Fibroblast of the conjunctiva (primary cell): ENCODE measurements at regions not wholly inside any gene's neighbourhood (a gene's known extent, or its start where the extent isn't known, plus 50 kb on each side); places are given as distances from the start of the nearest gene placed in this dataset.
"Not testable (repeated sequence)": the region's sequence is repeated elsewhere in the genome, so short reads cannot be mapped to it uniquely, and the experiment has no call there.

Experiments used
- DNase-seq: peaks from one replicate; pipeline ENCODE4 v3.0.0-alpha.2; 2010; ENCODE audit warnings: low read depth

DNA sequence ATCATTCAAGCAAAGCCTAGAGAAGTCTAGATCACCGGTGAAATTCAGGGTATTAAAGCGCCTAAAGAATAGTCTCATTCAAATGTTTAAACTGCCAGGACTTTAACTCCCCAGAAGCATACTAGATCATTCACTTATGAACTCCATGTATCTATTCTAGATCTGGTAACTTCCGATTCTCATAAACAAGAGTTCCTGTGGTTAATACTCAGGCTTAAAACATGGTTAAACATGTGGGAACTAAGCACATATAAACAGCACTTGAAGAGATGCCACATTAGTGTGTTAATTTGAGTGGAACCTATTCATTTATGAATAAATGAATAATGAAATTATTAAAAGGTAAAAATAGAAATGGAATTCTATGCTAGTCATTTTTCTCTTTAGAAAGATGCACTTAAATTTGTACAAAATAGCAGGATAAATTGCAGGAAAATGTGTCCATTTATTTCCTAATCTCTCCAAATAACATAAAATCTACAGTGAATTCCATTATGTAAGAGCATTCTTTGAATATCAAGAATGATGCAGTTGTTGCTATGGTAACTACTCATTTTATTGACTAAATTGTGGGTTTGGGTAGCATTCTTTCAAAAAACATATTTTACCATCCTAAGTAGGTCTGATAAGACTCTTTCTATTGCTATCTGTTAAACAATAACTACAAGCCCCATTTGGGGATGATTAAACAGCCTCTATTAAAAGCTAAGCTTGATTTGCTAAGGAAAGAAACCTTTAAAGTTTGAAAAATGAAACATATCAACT, 147.6 kb upstream of the TMEM168 start:
- no peak for DNase-seq

DNA sequence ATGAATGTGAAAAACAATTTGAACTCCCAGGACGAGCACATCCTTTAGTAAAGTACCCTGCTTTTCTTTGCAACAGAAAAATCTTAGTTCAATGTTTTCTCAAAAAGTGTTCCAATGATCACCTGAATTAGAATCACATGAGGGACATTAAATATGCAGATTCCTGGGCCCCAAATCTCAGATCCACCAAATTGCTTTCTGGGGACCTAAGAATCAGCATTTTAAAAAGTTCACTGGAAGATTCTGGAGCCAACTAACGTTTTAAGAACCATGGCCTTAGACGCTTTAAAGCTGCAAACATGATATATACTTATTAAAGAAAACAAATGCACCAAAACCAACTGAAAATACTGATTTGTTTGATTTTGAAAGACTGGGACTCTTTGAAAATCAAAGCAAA, 143.4 kb upstream of the TMEM168 start:
- no peak for DNase-seq

DNA sequence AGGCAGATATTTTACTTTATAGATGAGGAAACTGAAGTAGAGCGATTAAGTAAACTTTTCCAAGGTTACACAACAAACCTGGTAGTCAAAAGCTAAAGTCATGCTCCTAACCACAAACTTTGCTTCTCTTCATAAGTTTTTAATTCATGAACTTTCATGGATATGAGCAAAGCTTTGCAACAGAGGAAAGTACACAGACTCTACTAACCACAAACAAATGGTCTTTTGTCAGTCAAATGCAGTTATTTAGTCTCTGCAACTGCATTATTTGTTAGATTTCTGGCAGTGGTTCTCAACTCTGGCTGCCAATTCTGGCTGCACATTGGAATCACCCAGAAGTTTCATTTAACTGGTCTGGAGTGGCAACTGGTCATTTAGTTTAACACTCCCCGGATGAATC, 140.6 kb upstream of the TMEM168 start:
- peak; percentile 35 for DNase-seq

DNA sequence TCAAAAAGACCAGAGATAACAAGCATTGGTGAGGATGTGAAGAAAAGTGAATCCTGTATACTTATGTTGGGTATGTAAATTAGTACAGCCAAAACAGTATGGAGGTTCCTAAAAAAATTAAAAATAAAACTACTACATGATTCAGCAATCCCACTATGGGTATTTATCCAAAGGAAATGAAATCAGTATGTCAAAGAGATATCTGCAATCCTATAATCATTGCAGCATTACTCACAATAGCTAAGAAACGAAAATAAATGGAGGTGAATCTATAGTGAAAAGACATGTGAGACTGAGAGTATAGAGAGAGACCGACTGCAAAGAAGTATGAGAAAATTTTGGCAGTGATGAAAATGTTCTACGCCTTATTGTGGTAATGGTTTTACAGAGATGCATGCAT, 139.2 kb upstream of the TMEM168 start:
- no peak for DNase-seq

DNA sequence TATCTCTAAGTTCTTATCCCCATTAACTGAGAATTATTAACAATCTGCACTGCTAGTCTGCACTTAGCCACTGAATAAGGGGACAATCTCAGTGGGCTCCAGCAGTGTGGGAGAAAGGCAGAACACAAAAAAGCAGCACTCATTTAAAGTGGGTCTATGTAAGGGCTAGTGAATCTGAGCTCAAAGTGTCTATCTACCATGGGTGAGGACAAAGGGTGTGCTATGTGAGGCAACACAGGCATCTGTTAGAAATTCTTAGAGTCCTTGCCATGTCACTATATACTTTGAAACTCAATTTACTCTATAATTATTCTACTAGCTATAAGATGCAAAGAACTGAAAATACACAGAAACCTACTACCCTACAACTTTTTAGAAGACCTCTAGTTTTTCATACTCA, 135.8 kb upstream of the TMEM168 start:
- no peak for DNase-seq

DNA sequence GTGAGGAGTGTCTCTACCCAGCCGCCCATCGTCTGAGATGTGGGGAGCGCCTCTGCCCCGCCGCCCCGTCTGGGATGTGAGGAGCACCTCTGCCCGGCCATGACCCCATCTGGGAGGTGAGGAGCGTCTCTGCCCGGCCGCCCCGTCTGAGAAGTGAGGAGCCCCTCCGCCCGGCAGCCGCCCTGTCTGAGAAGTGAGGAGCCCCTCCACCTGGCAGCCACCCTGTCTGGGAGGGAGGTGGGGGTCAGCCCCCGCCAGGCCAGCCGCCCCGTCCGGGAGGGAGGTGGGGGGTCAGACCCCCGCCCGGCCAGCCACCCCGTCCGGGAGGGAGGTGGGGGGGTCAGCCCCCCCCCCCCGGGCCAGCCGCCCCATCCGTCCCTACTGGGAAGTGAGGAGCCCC, 132.4 kb upstream of the TMEM168 start:
- DNase-seq = not testable (repeated sequence)

DNA sequence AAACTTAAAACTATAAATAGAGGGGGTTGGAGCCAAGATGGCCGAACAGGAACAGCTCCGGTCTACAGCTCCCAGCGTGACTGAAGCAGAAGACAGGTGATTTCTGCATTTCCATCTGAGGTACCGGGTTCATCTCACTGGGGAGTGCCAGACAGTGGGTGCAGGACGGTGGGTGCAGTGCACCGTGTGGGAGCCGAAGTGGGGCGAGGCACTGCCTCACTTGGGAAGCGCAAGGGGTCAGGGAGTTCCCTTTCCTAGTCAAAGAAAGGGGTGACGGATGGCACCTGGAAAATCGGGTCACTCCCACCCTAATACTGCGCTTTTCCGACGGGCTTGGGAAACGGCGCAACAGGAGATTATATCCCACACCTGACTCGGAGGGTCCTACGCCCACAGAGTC, 126.2 kb upstream of the TMEM168 start:
- DNase-seq = not testable (repeated sequence)

DNA sequence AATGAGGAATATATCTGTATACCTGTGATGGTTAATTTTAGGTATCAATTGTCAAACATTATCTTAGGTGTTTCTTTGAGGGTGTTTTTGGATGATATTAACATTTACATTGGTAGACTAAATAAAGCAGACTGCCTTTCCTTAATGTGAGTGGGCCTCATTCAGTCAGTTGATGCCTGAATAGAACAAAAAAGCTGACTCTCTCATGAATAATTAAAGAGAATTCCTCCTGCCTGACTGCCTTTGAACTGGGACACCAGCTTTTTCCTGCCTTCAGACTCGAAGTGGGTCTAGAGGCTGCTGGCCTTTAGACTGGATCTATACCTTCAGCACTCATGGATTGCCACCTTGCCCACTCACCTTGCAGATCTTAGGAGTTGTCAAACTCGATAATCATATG, 117.9 kb upstream of the TMEM168 start:
- no peak for DNase-seq

DNA sequence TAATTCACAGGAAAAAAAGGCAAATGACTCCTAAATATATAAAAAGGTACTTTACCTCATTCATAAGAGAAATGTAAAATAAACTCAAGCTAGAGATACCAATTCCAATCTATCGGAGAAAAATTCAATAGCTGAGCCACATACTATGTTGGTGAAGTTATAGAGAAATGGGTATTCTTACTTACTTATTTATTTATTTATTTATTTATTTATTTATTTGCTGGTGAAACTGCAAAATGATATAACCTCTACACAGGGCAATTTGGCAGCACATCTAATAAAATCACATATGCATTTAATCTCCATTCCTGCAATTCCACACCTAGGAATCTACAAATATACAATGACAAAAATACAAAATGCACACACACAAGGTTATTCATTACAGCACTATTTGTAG, 117.5 kb upstream of the TMEM168 start:
- DNase-seq = no peak

DNA sequence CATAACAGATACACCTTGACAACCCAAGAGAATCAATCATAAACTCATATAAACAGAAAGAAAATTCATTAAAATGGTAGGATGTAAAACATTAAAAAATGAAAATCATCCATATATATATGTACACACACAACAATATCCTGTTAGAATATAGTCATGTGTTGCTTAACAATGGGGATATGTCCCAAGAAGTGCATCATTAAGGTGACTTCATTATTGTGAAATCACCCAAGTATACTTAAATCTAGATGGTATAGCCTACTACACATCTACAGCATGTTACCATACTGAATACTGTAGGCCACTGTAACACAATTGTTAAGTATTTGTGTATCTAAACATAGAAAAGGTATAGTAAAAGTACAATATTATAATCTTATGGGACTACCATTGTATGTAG, 115.8 kb upstream of the TMEM168 start:
- DNase-seq = no peak

DNA sequence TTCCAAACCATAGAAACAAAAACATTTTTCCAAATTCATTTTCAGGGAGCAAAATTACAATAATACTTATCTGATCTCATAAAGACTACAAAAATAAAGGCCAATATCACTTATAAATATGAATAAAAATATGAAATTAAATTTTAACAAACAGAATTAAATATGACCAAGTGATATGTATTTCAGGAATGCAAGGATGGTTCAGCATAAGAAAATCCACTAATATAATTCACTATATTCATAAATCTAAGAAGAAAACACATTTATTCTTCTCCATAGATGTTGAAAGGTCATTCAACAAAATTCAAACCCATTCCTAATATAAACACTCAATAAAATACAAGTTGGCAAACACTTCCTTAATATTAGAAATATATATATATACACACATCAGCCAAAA, 115.2 kb upstream of the TMEM168 start:
- DNase-seq = no peak

DNA sequence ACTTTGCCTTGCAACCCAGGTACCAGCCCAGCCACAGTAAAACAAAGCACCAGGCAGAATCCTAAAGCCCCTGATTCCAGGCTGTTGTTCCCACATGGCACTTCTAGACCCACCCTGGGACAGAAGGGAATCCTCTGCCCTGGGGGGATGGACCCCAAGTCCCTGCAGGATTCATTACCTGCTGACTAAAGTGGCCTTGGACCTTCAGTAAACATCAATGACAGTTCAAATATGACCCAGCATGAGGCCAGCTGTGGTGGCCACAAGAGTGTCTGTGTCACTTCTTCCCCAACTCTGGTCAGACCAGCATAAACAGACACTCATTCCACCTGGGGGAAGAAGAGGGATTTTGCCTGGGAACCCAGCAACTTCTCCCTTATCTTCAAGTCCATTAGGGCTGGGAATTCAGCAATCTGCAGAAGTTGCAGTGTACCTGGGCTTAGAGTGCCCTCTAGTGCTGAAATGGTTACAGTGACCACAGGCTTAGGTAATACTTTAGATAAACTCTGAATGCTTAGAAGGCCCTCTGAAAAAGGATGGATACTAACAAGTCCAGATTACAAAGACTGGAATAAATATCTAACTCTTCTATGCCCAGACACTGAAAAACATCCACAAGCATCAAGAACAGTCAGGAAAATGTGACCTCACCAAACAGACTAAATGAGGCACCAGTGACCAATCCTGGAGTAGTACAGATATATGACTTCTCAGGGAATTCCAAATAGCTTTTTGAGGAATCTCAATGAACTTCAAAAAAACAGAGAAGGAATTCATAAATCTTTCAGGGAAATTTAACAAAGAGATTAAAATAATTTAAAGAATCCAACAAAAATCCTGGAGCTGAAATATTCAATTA, 108.5 kb upstream of the TMEM168 start:
- DNase-seq = peak; percentile 56

DNA sequence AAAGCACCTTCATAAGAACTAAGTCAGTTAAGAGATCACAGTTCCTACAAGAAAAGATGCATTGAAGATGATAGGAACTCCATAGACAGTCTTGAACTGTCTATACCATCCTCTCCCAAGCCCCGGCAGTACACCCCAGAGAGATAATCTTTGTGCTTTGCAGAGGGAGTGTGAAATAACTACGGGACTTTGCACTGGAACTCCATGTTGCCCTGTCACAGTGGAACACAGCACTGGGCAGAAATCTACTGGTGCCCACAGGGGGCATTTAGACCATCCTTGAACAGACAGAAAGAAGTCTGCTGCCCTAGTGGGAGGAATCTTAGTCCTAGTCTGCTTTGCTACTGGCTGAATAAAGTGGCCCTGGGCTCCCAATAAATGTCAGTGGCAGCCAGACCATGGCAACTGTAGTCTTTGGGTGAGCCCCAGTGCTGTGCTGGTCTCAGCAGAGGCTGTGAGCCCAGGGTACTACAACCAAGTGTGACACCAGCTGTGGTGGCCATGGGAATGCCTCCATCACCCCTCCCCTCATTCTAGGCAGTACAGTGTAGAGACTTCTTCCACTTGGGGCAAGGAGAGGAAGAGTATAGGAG, 107.7 kb upstream of the TMEM168 start:
- DNase-seq = no peak

DNA sequence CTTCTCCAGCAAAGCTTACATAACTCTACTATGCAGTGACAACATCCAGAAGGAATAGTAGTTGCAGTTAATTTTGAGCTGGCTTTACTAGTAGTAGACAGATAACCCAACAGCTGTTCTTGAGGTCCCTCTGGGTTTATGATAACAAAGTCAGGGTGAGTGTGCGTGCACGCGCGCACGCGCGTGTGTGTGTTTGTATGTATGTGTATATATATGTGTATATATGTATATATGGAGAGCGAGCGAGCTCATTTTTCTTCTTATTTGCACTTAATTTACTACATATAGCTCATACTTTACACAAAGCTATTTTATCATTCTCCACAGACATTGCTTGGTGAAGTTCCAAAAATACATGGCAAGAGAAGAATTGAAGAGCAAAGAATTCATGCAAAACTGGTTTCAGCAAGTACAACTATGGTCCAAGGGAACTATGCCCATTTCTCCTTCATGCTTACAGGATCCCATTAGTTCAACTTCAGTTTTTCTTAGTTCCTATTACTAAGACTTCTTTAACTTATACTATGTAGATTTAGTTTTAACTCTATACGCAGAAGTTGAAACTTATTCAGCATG, 105.9 kb upstream of the TMEM168 start:
- no peak for DNase-seq

DNA sequence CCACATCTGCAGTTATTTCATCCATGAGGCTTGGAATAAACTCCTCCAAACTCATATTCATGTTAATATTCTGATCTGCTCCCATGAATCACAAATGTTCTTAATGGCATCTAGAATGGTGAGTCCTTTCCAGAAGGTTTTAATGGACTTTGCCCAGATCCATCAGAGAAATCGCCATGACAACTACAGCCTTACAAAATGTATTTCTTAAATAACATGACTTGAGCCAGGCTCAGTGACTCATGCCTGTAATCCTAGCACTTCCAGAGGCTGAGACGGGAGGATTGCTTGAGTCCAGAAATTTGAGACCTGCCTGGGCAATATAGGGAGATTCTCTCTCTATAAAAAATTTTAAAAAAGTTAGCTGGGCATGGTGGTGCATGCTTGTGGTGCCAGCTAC, 102.1 kb upstream of the TMEM168 start:
- peak; percentile 53 for DNase-seq

DNA sequence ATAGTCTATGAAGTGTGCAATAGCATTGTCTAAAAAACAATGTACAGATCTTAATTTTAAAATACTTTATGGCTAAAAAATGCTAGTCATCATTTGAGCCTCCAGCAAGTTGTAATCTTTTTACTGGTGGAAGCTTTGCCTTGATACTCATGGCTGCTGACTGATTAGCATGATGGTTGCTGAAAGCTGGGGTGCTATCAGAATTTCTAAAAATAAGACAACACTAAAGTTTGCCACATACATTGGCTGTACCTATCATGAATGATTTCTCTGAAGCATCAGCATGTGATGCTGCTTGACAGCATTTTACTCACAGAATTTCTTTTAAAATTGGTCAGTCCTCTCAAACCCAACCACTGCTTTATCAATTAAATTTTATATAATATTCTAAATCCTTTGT, 101.5 kb upstream of the TMEM168 start:
- DNase-seq = no peak

DNA sequence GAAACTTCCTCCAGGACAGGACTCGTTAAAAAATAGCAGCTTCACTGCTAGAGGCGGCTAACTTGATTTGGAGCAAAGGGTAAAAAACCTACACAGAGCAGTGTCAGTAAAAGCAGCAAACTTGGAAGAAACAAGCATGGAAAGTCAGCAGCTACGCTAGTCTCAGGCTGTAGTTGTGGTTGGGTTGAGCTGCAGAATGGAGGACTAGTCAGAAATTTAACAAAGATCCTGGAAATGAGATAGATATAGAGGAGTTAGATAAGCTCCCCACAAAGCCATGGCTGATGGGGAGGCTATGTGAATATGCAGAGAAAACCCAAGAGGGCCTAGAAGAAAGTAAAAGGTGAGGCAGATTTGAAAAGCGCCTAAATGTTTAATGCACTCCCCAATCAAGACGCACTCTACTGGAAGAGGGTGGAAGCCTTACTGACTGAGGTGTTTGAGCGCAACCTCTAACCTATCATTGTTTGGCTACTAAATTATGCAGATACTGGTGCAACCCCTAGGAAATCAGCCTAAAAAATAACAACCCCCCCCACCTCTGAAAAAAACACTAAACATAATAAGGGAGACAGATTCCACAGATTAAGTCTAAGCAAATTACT, 99.7 kb upstream of the TMEM168 start:
- no peak for DNase-seq

DNA sequence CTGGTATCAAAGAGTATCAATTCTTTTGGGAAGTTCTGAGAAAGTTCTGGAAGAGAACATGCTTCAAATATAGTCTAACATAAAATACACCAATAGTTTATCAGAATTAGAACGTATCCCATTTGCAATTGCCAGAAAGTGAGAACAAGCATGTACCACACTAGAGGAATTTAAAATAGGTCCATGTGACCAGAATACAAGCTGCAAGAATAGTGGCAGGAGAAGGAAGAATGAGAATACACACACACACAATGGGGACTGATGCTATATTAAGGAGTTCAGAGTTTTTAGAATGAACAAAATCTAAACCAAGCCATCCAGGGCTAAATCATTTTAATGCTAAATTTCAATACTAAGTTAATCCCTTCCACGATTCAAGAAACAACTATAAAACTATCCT, 99.1 kb upstream of the TMEM168 start:
- DNase-seq = no peak

DNA sequence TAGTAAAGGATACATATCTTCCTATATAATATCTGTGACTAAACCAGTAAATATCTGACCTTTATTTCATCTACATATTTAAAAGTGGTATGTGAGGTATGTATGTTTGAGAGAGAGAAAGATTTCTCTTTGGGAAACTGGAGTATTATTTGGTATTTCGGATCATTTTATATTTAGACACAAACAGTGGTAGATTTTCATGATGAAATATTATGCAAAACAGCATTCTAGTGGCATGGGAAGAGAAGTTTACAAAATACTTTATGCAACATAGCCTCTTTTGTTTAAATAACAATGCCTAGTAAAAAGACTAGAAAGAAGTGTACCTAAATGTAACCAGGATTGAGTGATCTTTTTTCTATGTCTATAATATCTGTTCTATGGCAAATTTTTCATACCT, 98.6 kb upstream of the TMEM168 start:
- DNase-seq = no peak

DNA sequence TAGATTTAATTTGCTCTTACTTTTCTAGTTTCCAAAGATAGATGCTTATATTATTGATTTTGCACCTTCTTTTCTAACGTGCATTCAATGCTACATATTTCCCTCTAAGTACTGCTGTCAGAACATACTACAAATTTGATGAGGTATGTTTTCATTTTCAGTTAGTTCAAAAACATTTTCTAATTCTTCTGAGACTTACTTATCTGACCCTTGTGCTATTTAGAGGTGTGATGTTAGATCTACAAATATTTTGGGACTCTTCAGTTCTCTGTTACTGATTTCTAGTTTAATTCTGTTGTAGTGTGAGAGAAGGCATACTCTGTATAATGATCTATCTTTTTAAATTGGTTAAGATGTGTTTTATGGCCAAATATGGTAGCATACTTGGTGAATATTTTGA, 97.8 kb upstream of the TMEM168 start:
- DNase-seq = no peak

DNA sequence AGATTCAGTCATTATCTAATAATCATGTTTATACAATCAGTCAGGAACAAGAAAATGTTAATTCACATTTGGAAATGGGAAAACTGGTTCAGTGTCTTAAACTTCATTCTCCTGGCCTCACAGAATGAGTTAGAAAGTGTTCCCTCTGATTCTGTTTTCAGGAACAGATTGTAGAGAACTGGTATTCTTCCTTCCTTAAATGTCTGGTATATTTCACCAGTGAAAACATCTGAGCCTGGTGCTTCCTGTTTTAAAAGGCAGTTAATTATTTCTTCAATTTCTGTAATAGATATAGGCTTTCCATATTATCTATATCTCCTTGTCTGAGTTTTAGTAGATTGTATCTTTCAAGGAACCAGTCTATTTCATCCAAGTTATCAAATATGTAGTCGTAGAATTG, 97.1 kb upstream of the TMEM168 start:
- DNase-seq = no peak

DNA sequence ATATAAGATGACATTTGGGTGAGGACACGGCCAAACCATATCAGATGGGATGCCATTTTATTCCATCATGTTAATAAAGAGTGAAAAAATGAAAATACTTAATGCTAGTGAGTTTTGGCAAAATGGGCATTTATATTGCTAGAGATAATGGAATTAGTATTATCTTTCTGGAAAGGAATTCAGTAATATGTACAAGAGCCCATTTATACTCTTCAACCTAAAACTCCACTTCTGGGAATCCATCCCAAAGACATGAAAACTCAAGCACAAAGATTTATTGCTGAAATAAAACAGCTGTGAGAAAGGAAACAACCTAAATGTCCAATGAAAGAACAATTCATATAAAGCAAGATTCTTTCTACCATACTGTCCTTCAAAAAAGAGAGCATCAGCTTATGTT, 96.0 kb upstream of the TMEM168 start:
- DNase-seq = no peak
